GM12878 (cell line): ENCODE measurements at regions not wholly inside any gene's neighbourhood (a gene's known extent, or its start where the extent isn't known, plus 50 kb on each side); places are given as distances from the start of the nearest gene placed in this dataset.

Experiments
- ATAC-seq: fragments of 200-7000 bp; cut with Tn5 transposase; 3 replicates; pipeline ENCODE4 v1.9.1; 2020; ENCODE audit warnings: mild to moderate bottlenecking, moderate library complexity
- BruUV-seq: library from RNA; stranded (reverse); fragments of 400-500 nt; replicated peaks from 2 replicates; lab custom pipeline; 2021; lab: Mats Ljungman, UMichigan
- CTCF ChIA-PET: fragments of 300-600 bp; sonication (Branson Sonifier 250); formaldehyde crosslinking; extraction: SDS; loops from one replicate; lab custom pipeline; 2021; ENCODE audit warnings: inconsistent platforms; lab: Yijun Ruan, JAX
- POLR2A ChIA-PET: fragments of 350-600 bp; formaldehyde crosslinking; extraction: SDS; loops from one replicate; lab custom pipeline; 2021; ENCODE audit warnings: inconsistent platforms; lab: Charles Lee
- RAD21 ChIA-PET: fragments of 300-600 bp; sonication (Branson Sonifier 250); formaldehyde crosslinking; loops from one replicate; lab custom pipeline; 2023; ENCODE audit warnings: antibody characterized with exemption; ENCODE audit not compliant: unreplicated experiment; lab: Charles Lee
- SMC1A ChIA-PET: fragments of 300-600 bp; sonication (Branson Sonifier 250); formaldehyde crosslinking; loops from one replicate; lab custom pipeline; 2023; ENCODE audit not compliant: unreplicated experiment, uncharacterized antibody; lab: Charles Lee
- DNase-seq: peaks from one replicate; pipeline ENCODE4 v3.0.0-alpha.2; 2011; ENCODE audit warnings: low read depth, low spot score
- FAIRE-seq: peaks from 3 replicates; lab custom pipeline; 2011; peaks lifted over from hg19 to GRCh38; lab: Jason Lieb, UNC
- H2AFZ ChIP-seq: 2 replicates; pipeline ENCODE4 v1.6.0; 2011; ENCODE audit warnings: low read depth, low read length, control low read depth; ENCODE audit not compliant: control insufficient read depth
- H3K27ac ChIP-seq: 2 replicates; pipeline ENCODE4 v1.5.1; 2011; ENCODE audit warnings: control low read depth; ENCODE audit not compliant: control insufficient read depth, insufficient read depth
- H3K27me3 ChIP-seq, 2 experiments: replicated peaks in 1 of 2; 2 replicates each; pipeline versions ENCODE4 v1.6.0 to v1.6.1; 2011; ENCODE audit warnings: low read length in 1 of 2; ENCODE audit not compliant: control insufficient read depth in 2 of 2, insufficient read depth in 2 of 2
- H3K36me3 ChIP-seq, 2 experiments: 2 replicates each; pipeline ENCODE4 v1.5.1; 2011; ENCODE audit warnings: low read length in 1 of 2; ENCODE audit not compliant: control insufficient read depth in 2 of 2, insufficient read depth in 2 of 2
- H3K4me1 ChIP-seq: 2 replicates; pipeline ENCODE4 v1.6.1; 2011; ENCODE audit warnings: mild to moderate bottlenecking, low read length, moderate library complexity, mixed read lengths; ENCODE audit not compliant: control insufficient read depth, insufficient read depth
- H3K4me2 ChIP-seq: 2 replicates; pipeline ENCODE4 v1.6.0; 2011; ENCODE audit warnings: control low read depth; ENCODE audit not compliant: control insufficient read depth, insufficient read depth
- H3K4me3 ChIP-seq: fragments of 200-600 bp; sonication (generic); 2 replicates; pipeline ENCODE4 v1.5.1; 2016
- H3K79me2 ChIP-seq: 2 replicates; pipeline ENCODE4 v1.6.0; 2011; ENCODE audit warnings: low read length; ENCODE audit not compliant: control insufficient read depth, insufficient read depth
- H3K9ac ChIP-seq: 2 replicates; pipeline ENCODE4 v1.8.0; 2011; ENCODE audit warnings: low read length, control low read depth, mixed read lengths; ENCODE audit not compliant: control insufficient read depth, insufficient read depth
- H3K9me3 ChIP-seq: replicated peaks from 3 replicates; pipeline ENCODE4 v1.5.1; 2011; ENCODE audit warnings: mild to moderate bottlenecking, low read length; ENCODE audit not compliant: control insufficient read depth, insufficient read depth
- H4K20me1 ChIP-seq: 2 replicates; pipeline ENCODE4 v1.6.0; 2011; ENCODE audit not compliant: control insufficient read depth, insufficient read depth
- CHD2 ChIP-seq: IDR thresholded peaks from 2 replicates; pipeline ENCODE4 v1.6.1; 2011; ENCODE audit warnings: low read depth, low read length, improper control_type of control experiment, borderline replicate concordance
- FOS ChIP-seq: IDR thresholded peaks from 3 replicates; pipeline ENCODE4 v1.6.1; 2011; ENCODE audit warnings: borderline replicate concordance; ENCODE audit not compliant: insufficient read length; ENCODE audit errors: extremely low read depth
- GABPA ChIP-seq: IDR thresholded peaks from 2 replicates; pipeline ENCODE4 v1.6.1; 2014; ENCODE audit warnings: antibody characterized with exemption, low read depth, mild to moderate bottlenecking, inconsistent platforms
- GATAD2B ChIP-seq: fragments of 450-650 bp; conservative IDR thresholded peaks from 2 replicates; pipeline ENCODE4 v1.6.1; 2017; ENCODE audit warnings: low read depth, mild to moderate bottlenecking, moderate library complexity
- HDAC6 ChIP-seq: fragments of 200-600 bp; sonication (generic); IDR thresholded peaks from one replicate; pipeline ENCODE4 v1.8.0; 2017; ENCODE audit warnings: antibody characterized with exemption; ENCODE audit not compliant: unreplicated experiment
- PAX5 ChIP-seq: IDR thresholded peaks from 2 replicates; pipeline ENCODE4 v1.6.1; 2011; ENCODE audit warnings: low read depth, low read length, borderline replicate concordance
- RELB ChIP-seq: fragments of 450-650 bp; IDR thresholded peaks from 2 replicates; pipeline ENCODE4 v1.6.1; 2017; ENCODE audit warnings: low read depth, mild to moderate bottlenecking, moderate library complexity
- RFX5 ChIP-seq: IDR thresholded peaks from 2 replicates; pipeline ENCODE4 v1.6.1; 2011; ENCODE audit warnings: low read depth, low read length, improper control_type of control experiment
- WGBS: methylation state at CpG from one replicate; pipeline ENCODE4 v1.1.6; 2016; ENCODE audit warnings: low lambda C conversion rate; ENCODE audit not compliant: insufficient replicate concordance, insufficient coverage; ENCODE audit errors: missing lambda C conversion rate; 5-methylcytosine and 5-hydroxymethylcytosine counted together
- in situ Hi-C: fragments of 300-500 bp; cut with MboI; formaldehyde crosslinking; loops from 9 replicates; pipeline ENCODE4 v1.14.3; 2018; ENCODE audit warnings: mixed read lengths
- intact Hi-C: fragments of 100-400 bp; cut with micrococcal nuclease; formaldehyde crosslinking; loops from one replicate; pipeline ENCODE4 v1.14.2; 2022; ENCODE audit not compliant: unreplicated experiment
- TF ChIP-seq, protein P1 (sequence below): IDR thresholded peaks from 2 replicates; pipeline ENCODE4 v1.6.1; 2012; ENCODE audit warnings: low read depth, low read length, improper control_type of control experiment

- TF ChIP-seq RELB (no peak), HDAC6 (no peak), GATAD2B (no peak), GABPA (no peak)
- TF ChIP-seq, protein P1, sequence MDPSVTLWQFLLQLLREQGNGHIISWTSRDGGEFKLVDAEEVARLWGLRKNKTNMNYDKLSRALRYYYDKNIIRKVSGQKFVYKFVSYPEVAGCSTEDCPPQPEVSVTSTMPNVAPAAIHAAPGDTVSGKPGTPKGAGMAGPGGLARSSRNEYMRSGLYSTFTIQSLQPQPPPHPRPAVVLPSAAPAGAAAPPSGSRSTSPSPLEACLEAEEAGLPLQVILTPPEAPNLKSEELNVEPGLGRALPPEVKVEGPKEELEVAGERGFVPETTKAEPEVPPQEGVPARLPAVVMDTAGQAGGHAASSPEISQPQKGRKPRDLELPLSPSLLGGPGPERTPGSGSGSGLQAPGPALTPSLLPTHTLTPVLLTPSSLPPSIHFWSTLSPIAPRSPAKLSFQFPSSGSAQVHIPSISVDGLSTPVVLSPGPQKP = no peak
Measured at GRCh38 chr22:27201741-27202140, 544.4 kb downstream of the MIAT start (continued).

DNA sequence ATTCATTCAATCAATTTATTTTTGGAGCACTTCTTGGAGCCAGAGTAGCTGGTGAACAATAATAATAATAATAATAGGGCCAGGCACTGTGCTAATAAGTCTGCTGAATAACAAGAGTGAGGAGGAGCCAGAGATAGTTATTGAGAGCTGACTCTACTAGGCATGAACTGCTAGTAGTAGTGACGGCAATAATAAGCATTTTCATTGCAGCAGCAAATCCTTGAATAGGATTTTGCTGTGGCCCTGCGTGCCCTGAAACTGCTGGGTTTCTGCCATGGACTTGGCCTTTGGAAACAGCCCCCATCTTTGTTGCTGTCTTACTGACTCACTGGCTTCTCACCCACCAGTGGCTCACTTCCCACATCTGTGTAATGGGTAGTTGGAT lies 545.9 kb downstream of the MIAT start:
- H3K4me1 ChIP-seq = no peaks in the 10 kb centered on the region
- TF ChIP-seq CHD2 = no peak
- TF ChIP-seq FOS = no peak
- no peak for TF ChIP-seq RFX5
- TF ChIP-seq PAX5 = no peak
- TF ChIP-seq, all 136 proteins: peak for 0
- RAD21 ChIA-PET = no interaction called here
- POLR2A ChIA-PET = no interaction called here
- SMC1A ChIA-PET = no interaction called here
- Histone ChIP-seq H4K20me1 (no peaks in the 10 kb centered on the region), H3K9me3 (no peaks in the 10 kb centered on the region), H3K9ac (no peak overlapping the region), H3K4me2 (no peak overlapping the region), H3K36me3 (no peaks in the 10 kb centered on the region), H3K4me3 (no peak overlapping the region), H3K79me2 (no peaks in the 10 kb centered on the region), H3K27ac (no peak overlapping the region), H2AFZ (no peak overlapping the region), H3K27me3 (no peaks in the 10 kb centered on the region)
- FAIRE-seq (no peak), DNase-seq (no peak), ATAC-seq (no peak)
- BruUV-seq = no TSS peak
- 58% methylated on average over 2 of the region's 2 CpGs for whole genome bisulfite sequencing
- in situ Hi-C loops (no loop called here), intact Hi-C loops (no loop called here)
- CTCF ChIA-PET = no interaction called here
